Neural progenitor cell (in vitro differentiated cells): ENCODE measurements at regions not wholly inside any gene's neighbourhood (a gene's known extent, or its start where the extent isn't known, plus 50 kb on each side); places are given as distances from the start of the nearest gene placed in this dataset.

ENCODE experiments used
- DNase-seq: peaks from one replicate; pipeline ENCODE4 v3.0.0-alpha.2; 2016; ENCODE audit warnings: low spot score
- H2AFZ ChIP-seq: fragments of 200-600 bp; sonication (generic); replicated peaks from 2 replicates; pipeline ENCODE4 v1.6.1; 2016; ENCODE audit warnings: antibody characterized with exemption
- H3F3A ChIP-seq: fragments of 200-600 bp; sonication (generic); 2 replicates; pipeline ENCODE4 v1.6.1; 2016; ENCODE audit warnings: antibody characterized with exemption, low read depth
- H3K27ac ChIP-seq: fragments of 200-600 bp; sonication (generic); 2 replicates; pipeline ENCODE4 v1.5.1; 2016; ENCODE audit warnings: mild to moderate bottlenecking
- H3K27me3 ChIP-seq: fragments of 200-600 bp; sonication (generic); 2 replicates; pipeline ENCODE4 v1.6.1; 2016; ENCODE audit warnings: mild to moderate bottlenecking, moderate library complexity
- H3K36me3 ChIP-seq: fragments of 200-600 bp; sonication (generic); 2 replicates; pipeline ENCODE4 v1.5.1; 2016
- H3K4me1 ChIP-seq: fragments of 200-600 bp; sonication (generic); 2 replicates; pipeline ENCODE4 v1.6.1; 2016; ENCODE audit warnings: mixed run types
- H3K4me2 ChIP-seq: fragments of 200-600 bp; sonication (generic); 2 replicates; pipeline ENCODE4 v1.6.1; 2016
- H3K4me3 ChIP-seq: fragments of 200-600 bp; sonication (generic); 2 replicates; pipeline ENCODE4 v1.5.1; 2016
- H3K79me2 ChIP-seq: fragments of 200-600 bp; sonication (generic); 2 replicates; pipeline ENCODE4 v1.6.1; 2016; ENCODE audit warnings: low read depth
- H3K9ac ChIP-seq: fragments of 200-600 bp; sonication (generic); 2 replicates; pipeline ENCODE4 v1.6.1; 2016
- H3K9me3 ChIP-seq: fragments of 200-600 bp; sonication (generic); 2 replicates; pipeline ENCODE4 v1.5.1; 2016; ENCODE audit warnings: low read depth
- H4K20me1 ChIP-seq: fragments of 200-600 bp; sonication (generic); 2 replicates; pipeline ENCODE4 v1.6.1; 2016; ENCODE audit warnings: low read depth
- H3K27ac Mint-ChIP-seq: 3 replicates; pipeline ENCODE4 v1.8.0; 2021; ENCODE audit warnings: mixed read lengths
- H3K27me3 Mint-ChIP-seq: 2 replicates; pipeline ENCODE4 v1.8.0; 2022; ENCODE audit warnings: low read depth, mild to moderate bottlenecking, inconsistent platforms, moderate library complexity, mixed read lengths; ENCODE audit not compliant: insufficient read depth
- H3K36me3 Mint-ChIP-seq: 3 replicates; pipeline ENCODE4 v1.8.0; 2021; ENCODE audit warnings: mixed read lengths
- H3K4me1 Mint-ChIP-seq: 3 replicates; pipeline ENCODE4 v1.8.0; 2021; ENCODE audit warnings: mixed read lengths
- H3K4me3 Mint-ChIP-seq: 3 replicates; pipeline ENCODE4 v1.8.0; 2021; ENCODE audit warnings: mild to moderate bottlenecking, moderate library complexity, mixed read lengths
- H3K9me3 Mint-ChIP-seq: 3 replicates; pipeline ENCODE4 v1.8.0; 2020; ENCODE audit warnings: mixed read lengths
- CTCF ChIP-seq: fragments of 200-600 bp; sonication (generic); IDR thresholded peaks from 2 replicates; pipeline ENCODE4 v1.5.1; 2017; ENCODE audit warnings: antibody characterized with exemption, mild to moderate bottlenecking
- EZH2 ChIP-seq: fragments of 200-600 bp; sonication (generic); IDR thresholded peaks from 2 replicates; pipeline ENCODE4 v1.6.1; 2017; ENCODE audit warnings: antibody characterized with exemption, mild to moderate bottlenecking, moderate library complexity
- EZH2phosphoT487 ChIP-seq: fragments of 200-600 bp; sonication (generic); IDR thresholded peaks from 2 replicates; pipeline ENCODE4 v1.6.1; 2017; ENCODE audit warnings: antibody characterized with exemption

GRCh38 chr9:119818726-119819435, 449.6 kb upstream of the BRINP1 start:
- Histone ChIP-seq H3K27ac (no peak overlapping the region), H3K9me3 (no peaks in the 10 kb centered on the region), H4K20me1 (no peaks in the 10 kb centered on the region), H3K27me3 (no peaks in the 10 kb centered on the region), H2AFZ (no peak overlapping the region), H3K9ac (no peak overlapping the region), H3K36me3 (no peaks in the 10 kb centered on the region), H3K4me3 (no peak overlapping the region), H3K4me2 (no peak overlapping the region), H3K79me2 (no peaks in the 10 kb centered on the region), H3F3A (no peaks in the 10 kb centered on the region), H3K4me1 (peaks cover 4% of the 10 kb centered on the region)
- H3K36me3 Mint-ChIP-seq, result no peaks in the 10 kb centered on the region
- H3K9me3 Mint-ChIP-seq, result peaks cover 1% of the 10 kb centered on the region
- peaks cover 5% of the 10 kb centered on the region for H3K27me3 Mint-ChIP-seq
- TF ChIP-seq EZH2 (no peak), EZH2phosphoT487 (no peak), CTCF (no peak)
- no peak overlapping the region for H3K27ac Mint-ChIP-seq
- peaks cover 6% of the 10 kb centered on the region for H3K4me1 Mint-ChIP-seq
- DNase-seq, result no peak
- no peak overlapping the region for H3K4me3 Mint-ChIP-seq

- Histone ChIP-seq H3K4me2 (no peak overlapping the region), H3F3A (no peaks in the 10 kb centered on the region), H3K4me3 (no peak overlapping the region), H3K27me3 (no peaks in the 10 kb centered on the region), H3K79me2 (no peaks in the 10 kb centered on the region), H2AFZ (no peak overlapping the region), H3K27ac (no peak overlapping the region), H3K36me3 (no peaks in the 10 kb centered on the region), H3K9me3 (no peaks in the 10 kb centered on the region), H4K20me1 (no peaks in the 10 kb centered on the region), H3K9ac (no peak overlapping the region), H3K4me1 (peaks cover 10% of the 10 kb centered on the region)
- H3K4me1 Mint-ChIP-seq, result peaks cover 19% of the 10 kb centered on the region
- no peak overlapping the region for H3K4me3 Mint-ChIP-seq
- peaks cover 2% of the 10 kb centered on the region for H3K9me3 Mint-ChIP-seq
- H3K36me3 Mint-ChIP-seq, result no peaks in the 10 kb centered on the region
- no peak for TF ChIP-seq EZH2
- TF ChIP-seq CTCF, result no peak
- no peak for TF ChIP-seq EZH2phosphoT487
- no peak for DNase-seq
- H3K27ac Mint-ChIP-seq, result no peak overlapping the region
- peaks cover 3% of the 10 kb centered on the region for H3K27me3 Mint-ChIP-seq
Measured at GRCh38 chr9:119810645-119811429, 441.6 kb upstream of the BRINP1 start.

- Histone ChIP-seq H3K9ac (no peak overlapping the region), H3K27ac (no peak overlapping the region), H3K79me2 (no peaks in the 10 kb centered on the region), H3K36me3 (no peaks in the 10 kb centered on the region), H3K4me3 (no peak overlapping the region), H3K4me2 (no peak overlapping the region), H3K4me1 (no peaks in the 10 kb centered on the region), H3F3A (no peaks in the 10 kb centered on the region), H3K9me3 (no peaks in the 10 kb centered on the region), H2AFZ (no peak overlapping the region), H4K20me1 (no peaks in the 10 kb centered on the region), H3K27me3 (no peaks in the 10 kb centered on the region)
- Mint-ChIP-seq H3K27ac (no peak overlapping the region), H3K9me3 (no peaks in the 10 kb centered on the region), H3K36me3 (no peaks in the 10 kb centered on the region), H3K27me3 (peaks cover 2% of the 10 kb centered on the region), H3K4me3 (no peak overlapping the region), H3K4me1 (peaks cover 12% of the 10 kb centered on the region)
- no peak for DNase-seq
- TF ChIP-seq EZH2 (no peak), CTCF (no peak), EZH2phosphoT487 (no peak)
Measured at GRCh38 chr9:119803679-119804078, 434.4 kb upstream of the BRINP1 start.
